HG03196 (cell line): ENCODE measurements at regions not wholly inside any gene's neighbourhood (a gene's known extent, or its start where the extent isn't known, plus 50 kb on each side); places are given as distances from the start of the nearest gene placed in this dataset.
"Not testable (repeated sequence)": the region's sequence is repeated elsewhere in the genome, so short reads cannot be mapped to it uniquely, and the experiment has no call there.

Experiments used
- ATAC-seq: cut with Tn5 transposase; IDR thresholded peaks from one replicate; pipeline ENCODE4 v1.9.1; 2021; ENCODE audit not compliant: unreplicated experiment

DNA sequence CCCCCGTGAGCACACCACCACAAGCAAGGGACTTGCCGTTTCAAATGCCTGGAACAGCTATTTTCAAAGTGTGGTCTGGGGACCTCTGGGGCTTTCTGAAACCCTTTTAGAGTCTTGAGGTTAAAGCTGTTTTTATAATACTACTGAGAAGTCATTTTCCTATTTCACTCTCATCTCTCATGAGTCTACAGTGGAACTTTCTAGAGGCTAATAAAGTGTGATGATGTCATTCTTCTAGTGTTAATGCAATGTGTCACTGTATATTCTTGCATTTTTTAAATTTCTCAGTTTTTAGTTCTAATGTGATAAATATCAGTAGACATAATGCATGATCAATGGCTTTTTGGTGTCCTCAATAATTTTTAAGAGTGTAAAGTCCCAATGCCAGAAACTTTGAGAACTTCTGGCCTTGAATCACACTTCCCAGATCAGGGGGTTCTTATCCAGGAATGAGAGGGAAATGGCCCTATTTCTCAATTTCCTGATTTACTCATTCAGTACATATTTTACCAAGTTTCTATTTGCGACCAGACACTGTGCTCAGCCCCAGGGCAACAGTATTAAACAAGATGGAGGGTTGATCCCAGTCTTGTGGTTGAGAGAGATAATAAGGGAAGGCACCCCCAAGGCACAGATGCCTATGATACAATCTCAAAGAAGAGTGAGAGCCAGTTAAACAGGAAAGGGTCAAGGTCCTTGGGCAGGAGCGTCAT, 444.0 kb downstream of the HS3ST3B1 start:
- no peak for ATAC-seq

DNA sequence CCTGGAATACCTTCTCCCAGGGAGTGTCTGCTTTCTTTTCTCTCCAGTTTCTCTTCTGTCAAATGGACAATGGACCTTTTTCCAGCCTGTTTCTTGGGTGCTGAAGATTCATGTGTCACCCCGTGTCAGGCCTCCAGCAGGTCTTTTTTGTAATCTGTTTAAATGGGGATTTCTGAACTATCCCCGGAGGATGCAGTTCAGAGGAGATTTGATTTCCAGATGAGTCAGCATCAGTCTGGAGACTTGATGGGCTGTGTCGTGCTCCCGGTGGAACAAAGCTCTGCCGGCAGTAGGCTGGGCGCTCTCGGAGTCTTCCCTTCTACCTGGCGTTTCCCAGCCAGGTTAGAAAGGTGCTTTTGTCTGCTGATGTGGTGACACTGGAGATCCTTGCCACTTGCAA, 440.6 kb downstream of the HS3ST3B1 start:
- ATAC-seq = no peak

DNA sequence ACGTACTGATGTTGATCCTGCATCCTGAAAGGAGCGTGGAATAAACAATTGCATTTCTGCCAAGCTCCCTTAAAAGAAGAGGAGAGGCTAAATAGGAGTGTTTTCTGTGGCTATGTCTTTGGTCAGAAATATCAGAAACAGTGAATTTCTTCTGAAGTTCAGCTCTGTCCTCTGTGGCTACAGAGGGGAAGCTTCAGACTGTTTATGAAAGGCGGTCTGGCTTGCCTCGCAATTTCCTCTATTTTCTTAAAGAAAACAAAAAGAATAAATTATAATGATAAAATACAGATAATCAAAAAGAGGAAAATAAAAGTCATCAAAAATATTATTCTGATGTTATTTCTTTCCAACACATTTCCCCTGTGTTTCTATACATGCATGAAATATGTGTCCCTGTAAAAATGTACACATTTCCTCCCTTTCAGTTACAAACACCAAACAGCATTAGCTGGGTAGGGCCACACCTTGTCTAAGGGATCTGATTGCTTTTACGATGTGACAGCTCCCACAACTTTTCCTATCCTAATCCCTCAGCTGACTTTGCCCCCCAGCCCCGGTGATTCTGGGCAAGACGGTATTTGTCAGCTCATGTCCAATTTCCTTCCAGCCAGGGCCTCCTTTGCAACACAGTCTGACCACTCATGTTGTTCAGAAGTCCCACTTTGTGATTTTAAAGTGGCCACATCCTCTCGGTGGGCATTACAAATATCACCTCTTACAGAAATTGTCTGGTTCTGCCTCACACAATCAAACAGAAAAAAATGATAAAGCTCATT, 439.0 kb downstream of the HS3ST3B1 start:
- ATAC-seq = no peak

DNA sequence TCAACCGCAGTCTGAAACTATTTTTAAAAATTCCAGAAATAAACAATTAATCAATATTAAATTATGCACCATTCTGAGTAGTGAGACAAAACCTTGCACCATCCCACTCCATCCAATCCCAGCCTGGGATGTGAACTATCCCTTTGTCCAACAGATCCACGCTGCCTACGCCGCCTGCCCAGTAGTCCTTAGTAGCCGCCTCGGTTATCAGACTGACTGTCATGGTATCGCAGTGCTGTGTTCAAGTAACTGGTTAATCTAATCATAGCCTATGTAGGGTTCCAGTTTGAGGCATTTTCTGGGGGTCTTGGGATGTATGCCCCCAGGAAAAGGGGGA, 437.7 kb downstream of the HS3ST3B1 start:
- ATAC-seq = no peak

DNA sequence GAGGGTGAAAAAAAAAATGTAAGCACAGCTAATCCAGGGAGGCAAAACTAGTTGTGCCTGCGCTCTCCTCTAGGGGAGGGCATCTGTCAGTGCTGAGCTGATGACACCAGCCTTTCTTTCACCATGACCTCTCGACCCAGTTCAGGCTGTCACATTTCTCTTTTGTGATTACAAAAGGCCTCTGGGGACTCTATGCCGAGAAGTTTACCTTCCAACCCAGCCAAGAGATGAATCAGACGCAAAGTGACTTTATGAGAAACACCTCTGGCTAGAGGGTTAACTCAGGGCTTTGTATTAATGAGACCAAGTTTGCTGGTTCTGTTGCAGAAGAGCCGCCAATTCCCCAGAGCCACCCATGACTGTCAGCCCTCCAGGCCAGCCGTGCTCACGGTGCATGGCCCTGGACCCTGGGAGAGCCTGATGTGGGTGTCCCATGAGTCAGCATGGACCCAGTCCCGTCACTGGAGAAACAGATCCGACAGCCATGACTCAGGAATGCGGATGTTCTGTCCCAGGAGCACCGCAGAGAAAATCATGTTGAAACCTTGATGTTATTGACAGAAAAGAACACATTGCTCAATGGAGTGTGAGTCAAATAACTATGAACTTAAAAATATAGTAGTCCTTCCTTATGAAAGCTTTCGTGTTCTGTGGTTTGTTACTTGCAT, 437.2 kb downstream of the HS3ST3B1 start:
- peak; percentile 66 for ATAC-seq

DNA sequence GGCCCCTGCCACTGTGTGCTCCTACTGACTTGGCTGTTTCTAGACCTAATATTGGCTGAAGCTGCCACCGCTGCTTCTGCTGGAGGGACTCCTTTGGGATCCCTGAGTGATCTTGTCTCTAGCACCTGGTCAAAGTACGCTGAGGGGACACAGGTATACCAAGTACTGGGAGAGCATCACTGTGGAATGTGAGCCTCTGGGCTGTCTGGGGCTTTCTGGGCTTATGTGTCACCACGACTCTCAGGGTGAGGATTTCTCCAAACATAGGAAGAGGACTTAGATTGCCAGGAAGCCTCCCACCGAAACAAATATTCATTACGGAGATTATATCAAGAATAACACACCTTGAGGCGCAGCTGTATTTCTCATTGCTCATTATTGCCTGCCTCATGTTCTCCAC, 435.8 kb downstream of the HS3ST3B1 start:
- ATAC-seq = no peak

DNA sequence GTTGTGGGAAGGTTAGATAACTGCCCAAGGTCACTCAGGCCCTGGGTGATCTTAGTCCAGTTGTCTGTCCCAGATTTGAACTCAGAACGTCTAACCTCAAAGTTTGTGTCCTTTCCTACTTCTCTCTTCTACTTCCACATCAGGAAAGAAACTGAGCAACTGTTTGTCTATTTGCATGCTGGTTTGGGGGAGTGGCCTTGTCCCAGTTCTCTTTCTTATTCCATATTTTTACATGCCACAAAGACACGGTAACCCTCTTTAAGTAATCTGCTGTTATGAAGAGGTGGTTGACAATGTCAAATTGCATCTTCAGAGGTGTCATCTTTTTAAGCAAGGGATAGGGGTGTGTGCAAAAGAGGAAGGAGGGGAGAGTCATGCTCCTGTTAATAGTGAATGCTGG, 432.5 kb downstream of the HS3ST3B1 start:
- no peak for ATAC-seq

DNA sequence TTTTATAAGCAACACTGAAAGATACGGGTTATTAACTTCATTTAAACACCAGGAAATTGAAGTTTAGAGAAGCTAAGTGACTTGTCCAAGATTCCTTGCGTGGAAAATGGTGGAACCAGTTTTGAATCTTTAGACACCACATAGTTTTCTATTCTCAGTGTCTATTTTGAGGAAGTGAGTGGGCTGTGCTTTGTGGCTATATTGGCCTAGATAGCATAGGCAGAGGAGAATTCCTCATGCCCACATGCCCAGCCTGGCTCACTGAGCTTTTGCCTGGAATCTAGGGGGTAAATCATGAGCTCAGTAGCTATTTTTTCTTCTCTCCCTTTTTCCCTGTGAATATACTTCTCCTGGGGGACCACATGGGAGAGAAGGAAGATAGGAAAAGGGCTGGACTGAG, 431.3 kb downstream of the HS3ST3B1 start:
- no peak for ATAC-seq

DNA sequence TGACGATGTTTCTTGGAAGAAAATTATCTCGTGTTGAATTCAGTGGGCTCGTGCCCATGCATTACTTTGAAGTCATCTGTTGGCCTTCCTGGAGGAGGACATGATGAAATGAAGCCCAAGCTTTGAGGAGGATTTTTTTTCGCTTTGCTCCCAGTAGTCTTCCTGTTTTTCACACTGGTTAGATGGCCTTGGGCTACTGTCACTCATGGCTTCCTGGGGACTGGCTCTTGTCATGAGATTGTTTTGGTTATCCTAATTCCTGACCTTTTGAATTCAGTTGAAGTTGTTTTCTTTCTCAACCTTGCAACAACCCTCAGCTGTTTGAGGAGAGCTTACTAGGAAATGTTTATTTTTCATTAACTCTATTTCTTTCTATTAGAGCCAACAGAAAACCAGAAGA, 430.7 kb downstream of the HS3ST3B1 start:
- ATAC-seq = no peak

DNA sequence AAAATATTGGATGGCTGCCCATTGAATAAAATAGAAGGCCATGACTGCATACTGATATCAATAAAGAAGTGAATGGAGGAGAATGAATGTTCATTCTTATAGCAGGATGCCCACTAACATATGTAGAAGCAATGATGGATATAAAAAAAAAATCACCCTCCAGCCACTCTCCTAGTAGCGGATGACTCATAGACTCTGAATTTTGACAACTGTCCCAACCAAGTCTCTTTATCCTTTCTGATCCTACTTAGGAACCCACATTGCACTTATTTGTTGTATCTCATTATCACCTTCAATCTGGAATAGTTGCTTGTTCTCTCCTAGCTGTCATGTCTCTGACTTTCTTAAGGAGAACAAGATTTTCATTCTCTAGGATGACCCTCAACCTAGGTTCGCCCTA, 429.9 kb downstream of the HS3ST3B1 start:
- no peak for ATAC-seq

DNA sequence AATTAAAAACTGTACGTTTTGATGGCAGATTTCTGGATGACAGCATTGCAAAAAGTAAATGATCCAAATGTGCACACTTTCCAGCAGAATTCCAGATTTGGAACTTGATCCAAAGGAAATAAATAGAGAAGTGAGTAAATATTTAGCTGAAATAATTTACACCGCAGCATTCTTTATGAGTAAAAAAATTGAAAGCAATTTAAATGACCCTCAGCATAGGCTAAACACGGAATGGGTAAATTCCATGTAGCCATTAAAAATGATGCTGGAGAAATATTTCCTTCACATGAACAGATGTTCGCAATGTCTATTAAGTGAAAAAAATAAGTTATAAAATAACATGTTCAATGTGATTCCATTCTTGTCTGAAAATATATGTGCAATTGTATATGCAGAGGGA, 424.8 kb downstream of the HS3ST3B1 start:
- no peak for ATAC-seq

DNA sequence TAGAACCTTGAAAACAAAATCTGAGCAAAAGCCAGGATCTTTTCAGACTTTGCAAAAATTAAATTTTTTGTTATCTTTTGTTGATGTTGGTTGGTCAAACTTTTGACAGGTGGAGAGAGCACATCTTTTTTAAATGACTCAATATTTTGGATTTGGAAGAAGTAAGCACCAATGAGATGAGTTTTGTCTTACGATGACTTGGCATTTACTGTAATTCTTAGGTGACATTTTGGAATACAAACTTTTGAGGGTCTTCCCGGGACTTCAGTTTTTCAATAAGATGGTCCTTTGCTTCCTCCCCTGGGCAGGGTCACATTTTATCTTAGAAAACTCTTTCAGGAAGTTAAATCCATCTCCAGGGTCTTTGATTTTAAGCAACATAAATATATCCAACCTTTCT, 423.9 kb downstream of the HS3ST3B1 start:
- ATAC-seq = no peak

DNA sequence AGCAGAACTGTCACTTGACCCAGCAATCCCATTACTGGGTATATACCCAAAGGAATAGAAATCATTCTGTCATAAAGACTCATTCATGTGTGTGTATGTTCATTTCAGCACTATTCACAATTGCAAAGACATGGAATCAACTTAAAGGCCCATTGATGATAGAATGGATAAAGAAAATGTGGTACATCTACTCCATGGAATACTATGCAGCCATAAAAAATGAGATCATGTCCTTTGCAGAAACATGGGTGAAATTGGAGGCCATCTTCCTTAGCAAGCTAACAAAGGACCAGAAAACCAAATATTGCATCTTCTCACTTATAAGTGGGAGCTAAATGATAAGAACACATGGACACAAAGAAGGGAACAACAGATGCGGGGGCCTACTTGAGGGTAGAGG, 422.5 kb downstream of the HS3ST3B1 start:
- not testable (repeated sequence) for ATAC-seq

DNA sequence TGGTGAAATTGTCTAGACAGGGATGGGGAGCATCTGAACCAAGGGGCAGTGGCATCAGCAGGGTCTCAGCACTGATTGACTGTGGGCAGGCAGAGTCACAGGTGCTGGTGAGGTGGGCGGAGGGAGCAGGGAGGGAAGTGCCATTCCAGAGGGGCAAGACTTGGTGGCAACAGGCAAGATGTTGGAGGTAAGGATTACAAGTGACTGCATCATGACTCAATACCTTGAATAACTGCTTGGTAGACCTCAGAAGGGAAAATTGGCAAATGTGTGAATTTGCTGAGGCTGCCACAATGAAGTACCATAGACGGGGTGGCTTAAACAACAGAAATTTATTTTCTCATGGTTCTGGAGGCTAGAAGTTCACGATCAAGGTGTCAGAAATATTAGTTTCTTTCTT, 419.1 kb downstream of the HS3ST3B1 start:
- no peak for ATAC-seq

DNA sequence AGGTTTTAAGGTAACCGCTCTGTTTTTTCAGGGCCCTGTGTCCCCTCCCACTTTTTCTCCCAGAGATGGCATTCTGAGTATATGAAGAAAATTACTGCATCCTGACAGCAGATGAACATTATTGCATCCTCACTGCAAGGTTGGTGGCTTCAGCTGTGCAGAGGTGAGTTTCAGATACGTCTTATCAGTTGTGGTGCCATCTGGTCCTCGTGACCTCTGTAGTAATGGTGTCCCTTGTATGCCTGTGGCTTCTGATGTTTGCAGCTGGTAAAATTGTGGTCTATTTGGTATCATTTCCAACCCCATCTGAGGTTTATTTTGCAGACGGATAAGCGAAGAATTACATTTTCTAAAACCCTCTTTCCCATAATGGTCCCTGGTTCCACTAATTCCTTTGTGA, 417.0 kb downstream of the HS3ST3B1 start:
- no peak for ATAC-seq

DNA sequence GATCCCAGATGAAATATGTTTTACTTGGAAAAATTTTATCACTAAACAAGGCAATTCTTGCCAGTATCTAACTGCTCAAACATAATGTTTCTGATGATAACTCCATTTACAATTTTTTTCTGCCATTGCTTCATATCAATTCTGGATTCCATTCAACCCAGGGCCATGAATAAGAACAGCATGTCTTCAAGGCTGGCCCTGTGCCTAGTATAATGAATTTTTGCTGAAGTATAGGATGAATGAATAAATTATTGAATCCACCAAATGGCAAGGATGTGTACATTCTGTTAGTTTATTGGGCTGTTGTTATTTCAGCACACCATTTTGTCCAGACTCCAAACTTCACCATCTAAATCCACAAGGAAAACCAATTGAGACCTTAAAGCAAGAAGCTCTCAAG, 414.7 kb downstream of the HS3ST3B1 start:
- no peak for ATAC-seq

DNA sequence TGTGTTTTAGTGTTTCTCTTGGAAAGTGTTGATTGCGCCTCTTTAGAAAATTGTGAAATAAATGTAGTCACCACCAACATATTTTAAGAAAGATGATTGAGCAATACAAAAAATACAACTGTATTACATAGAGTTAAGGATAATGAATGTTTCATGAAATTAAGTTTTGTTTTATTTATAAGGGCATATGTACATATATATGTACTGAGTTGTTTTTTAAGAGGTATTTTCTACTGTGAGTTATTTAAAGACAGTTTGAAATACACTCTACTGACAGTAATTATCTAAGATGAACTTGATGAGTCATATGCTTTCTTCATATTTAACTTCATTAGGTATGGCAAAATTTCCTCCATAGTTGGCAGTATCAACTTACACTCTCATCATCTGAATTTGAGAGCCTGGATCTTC, 411.7 kb downstream of the HS3ST3B1 start:
- no peak for ATAC-seq

DNA sequence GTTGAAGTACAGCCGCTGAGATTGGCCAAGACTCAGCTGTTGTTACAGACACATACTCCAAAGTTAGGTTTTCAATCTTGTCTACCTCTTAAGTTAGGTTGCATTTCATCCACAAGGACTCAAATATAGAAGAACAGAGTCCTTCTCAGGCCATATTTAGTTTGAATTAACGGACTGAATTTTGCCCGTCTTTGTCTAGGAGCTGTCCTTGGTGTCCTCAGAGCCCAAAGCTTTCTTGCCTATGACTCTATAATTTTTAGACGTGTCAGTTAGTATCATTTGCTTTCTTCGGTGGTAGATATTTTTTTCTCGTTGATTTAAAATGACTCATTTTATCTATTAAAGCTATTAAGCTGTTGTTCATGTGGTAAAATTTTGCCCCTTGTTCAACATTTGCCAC, 403.2 kb downstream of the HS3ST3B1 start:
- ATAC-seq = no peak

DNA sequence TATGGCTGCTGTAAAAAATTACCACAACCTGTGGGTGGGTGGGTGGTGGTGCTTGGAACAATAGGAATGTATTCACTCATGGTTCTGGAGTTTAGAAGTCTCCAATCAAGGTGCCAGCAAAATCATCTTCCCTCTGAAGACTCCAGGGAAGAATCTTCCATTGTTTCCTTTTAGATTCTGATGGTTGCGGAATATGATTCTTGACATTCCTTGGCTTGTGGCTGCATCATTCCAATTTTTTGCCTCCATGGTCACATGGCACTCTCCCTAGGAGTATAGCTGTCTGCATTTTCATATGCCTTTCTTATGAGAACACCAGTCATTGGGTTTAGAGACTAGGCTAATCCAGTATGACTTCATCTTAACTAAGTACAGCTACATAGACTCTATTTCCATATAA, 401.0 kb downstream of the HS3ST3B1 start:
- no peak for ATAC-seq

DNA sequence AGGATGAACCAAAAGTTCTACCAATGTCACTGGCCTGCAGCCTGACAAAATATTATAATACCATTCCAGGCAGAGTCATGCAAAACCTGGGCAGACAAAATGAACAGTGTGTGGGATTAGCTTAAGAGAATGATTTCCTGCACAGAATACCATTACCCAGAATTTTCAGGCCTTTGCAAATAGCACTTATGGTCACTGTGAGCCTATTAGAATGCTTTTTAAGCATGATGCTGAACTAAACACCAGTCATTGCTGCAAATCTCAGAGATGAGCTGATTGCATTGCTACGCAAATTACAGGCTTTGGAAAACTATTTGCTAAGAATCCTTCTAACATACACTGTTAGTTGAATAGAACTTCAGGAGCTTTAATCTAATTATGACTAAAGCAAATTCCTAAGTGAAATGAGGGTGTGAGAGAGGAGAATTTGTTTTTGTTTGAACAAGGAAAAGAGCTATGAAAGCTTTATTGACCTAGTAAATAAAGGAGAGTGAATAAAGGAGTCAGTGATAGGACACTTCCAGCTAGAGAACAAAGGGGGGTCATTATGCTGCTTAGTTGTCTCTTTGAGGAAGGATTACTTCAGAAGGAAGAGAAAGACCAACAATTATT, 398.8 kb downstream of the HS3ST3B1 start:
- ATAC-seq = no peak

DNA sequence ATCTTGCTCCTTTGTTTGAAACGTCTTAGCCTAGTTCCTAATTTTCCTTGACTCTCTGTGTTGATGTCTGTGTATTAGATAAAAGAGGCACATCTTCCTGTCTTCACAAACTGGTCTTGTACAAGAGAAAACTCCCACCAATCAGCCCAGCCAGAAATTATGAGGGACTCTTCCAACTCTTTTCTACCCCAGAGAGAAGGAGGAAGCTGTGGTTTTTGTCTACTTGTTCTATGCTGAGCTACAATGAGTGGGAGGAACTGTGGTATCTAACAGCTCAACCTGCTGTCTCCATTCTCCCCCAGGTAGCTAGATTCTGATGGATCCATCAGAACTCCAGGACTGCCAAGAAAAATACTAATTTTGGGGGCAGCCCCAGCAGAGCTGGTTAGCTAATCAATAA, 392.5 kb downstream of the HS3ST3B1 start:
- no peak for ATAC-seq

DNA sequence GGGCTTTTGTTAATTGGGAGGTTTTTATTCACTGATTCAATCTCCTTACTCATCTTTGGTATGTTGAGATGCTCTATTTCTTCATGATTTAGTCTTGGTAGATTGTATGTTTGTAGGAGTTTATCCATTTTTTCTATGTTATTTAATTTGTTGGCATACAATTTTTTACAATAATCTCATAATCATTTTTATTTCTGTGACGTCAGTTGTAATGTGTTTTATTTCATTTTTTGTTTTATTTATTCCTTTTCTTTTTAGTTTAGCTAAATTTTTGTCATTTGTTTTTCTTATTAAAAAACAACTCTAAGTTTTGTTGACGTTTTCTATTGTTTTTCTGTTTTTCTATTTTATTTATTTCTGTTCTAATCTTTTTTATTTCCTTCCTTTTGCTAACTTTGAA, 389.8 kb downstream of the HS3ST3B1 start:
- no peak for ATAC-seq
